ENCODE measurements at regions not wholly inside any gene's neighbourhood (a gene's known extent, or its start where the extent isn't known, plus 50 kb on each side); places are given as distances from the start of the nearest gene placed in this dataset.

DNA sequence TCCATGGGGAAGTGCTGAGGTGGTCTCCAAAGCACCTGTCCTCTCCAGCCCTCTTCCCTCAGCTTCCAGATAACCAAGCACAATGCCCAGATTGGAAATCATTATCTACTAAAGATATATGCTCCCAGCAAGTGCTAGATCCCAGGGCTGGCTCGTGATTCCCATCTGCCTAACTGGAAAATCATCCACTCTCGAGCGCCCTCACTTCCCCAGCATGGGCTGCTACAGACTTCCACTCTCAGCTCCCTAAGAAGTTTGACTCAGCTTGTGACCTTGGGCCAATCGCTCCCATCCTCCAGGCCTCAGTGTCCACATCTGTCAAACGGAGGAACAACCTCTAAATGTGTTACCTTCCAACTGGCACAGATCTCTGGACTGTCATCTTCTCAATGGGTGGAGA lies 112.4 kb upstream of the ZMIZ1 start:
- ATAC-seq (no peak), DNase-seq (no peak)
- no peak overlapping the region for H3K4me3 ChIP-seq (ENCODE audit: low read length)
- no peak overlapping the region for H2AFZ ChIP-seq (ENCODE audit: low read length)
- H3K4me1 ChIP-seq (ENCODE audit: insufficient read depth, low read length), result peaks cover 15% of the 10 kb centered on the region
- H4K20me1 ChIP-seq (ENCODE audit: low read length), result no peaks in the 10 kb centered on the region
- CTCF ChIA-PET, result no interaction called here
- H3K9ac ChIP-seq (ENCODE audit: low read length), result no peak overlapping the region
- no peaks in the 10 kb centered on the region for H3K79me2 ChIP-seq (ENCODE audit: low read length)
- intact Hi-C loops (cut with micrococcal nuclease), result no loop called here
- POLR2A ChIA-PET (ENCODE audit: unreplicated experiment), result no interaction called here
- no peaks in the 10 kb centered on the region for H3F3A ChIP-seq (ENCODE audit: low read length, unreplicated experiment)
- no peak overlapping the region for H3K27ac ChIP-seq (ENCODE audit: low read length)
- no peaks in the 10 kb centered on the region for H3K36me3 ChIP-seq (ENCODE audit: low read depth, low read length)
- no TSS peak for BruUV-seq (replicated peaks)
- TF ChIP-seq, protein P1, sequence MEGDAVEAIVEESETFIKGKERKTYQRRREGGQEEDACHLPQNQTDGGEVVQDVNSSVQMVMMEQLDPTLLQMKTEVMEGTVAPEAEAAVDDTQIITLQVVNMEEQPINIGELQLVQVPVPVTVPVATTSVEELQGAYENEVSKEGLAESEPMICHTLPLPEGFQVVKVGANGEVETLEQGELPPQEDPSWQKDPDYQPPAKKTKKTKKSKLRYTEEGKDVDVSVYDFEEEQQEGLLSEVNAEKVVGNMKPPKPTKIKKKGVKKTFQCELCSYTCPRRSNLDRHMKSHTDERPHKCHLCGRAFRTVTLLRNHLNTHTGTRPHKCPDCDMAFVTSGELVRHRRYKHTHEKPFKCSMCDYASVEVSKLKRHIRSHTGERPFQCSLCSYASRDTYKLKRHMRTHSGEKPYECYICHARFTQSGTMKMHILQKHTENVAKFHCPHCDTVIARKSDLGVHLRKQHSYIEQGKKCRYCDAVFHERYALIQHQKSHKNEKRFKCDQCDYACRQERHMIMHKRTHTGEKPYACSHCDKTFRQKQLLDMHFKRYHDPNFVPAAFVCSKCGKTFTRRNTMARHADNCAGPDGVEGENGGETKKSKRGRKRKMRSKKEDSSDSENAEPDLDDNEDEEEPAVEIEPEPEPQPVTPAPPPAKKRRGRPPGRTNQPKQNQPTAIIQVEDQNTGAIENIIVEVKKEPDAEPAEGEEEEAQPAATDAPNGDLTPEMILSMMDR (conservative IDR thresholded peaks at IDR 0.05; ENCODE audit: low read depth, low read length), result no peak
- no peaks in the 10 kb centered on the region for H3K27me3 ChIP-seq (ENCODE audit: low read length)
- no peaks in the 10 kb centered on the region for H3K9me3 ChIP-seq (ENCODE audit: low read length)
- no peaks in the 10 kb centered on the region for H3K9me2 ChIP-seq (replicated peaks; ENCODE audit: low read length)
- H3K4me2 ChIP-seq (ENCODE audit: low read length), result no peak overlapping the region

DNA sequence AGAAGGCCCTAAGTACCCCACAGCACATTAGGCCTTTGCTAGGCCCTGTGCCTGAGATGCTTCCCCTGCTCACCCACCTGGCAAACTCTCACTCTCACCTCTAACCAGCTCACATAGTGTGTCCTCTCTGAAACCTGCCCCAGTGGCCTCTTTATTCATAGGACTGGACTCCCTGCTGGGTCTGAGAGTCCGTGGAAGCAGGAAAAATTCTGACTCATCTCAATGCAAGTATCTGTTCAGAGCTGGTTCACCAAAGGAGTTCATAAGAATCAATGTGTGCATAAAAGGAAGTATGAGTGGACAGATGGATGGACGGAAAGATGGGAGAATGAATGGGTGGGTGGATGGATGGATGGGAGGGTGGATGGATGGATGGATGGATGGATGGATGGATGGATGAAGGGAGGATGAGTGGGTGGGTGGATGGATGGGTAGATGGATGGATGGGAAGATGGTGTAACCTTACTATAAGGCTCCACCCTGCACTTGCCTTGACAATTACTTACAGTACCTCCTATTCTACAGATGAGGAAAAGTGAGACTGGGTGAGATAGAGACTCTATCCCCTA lies 111.2 kb upstream of the ZMIZ1 start:
- no peaks in the 10 kb centered on the region for H3K9me2 ChIP-seq (replicated peaks; ENCODE audit: low read length)
- no peak overlapping the region for H3K4me2 ChIP-seq (ENCODE audit: low read length)
- ChIA-PET POLR2A (ENCODE audit: unreplicated experiment) (interaction anchor here (0.6 kb wide), 1 partner anchor 15 kb away, joined by 3 read pairs; no protein-coding TSS in a partner anchor), CTCF (no interaction called here)
- H3K9ac ChIP-seq (ENCODE audit: low read length), result no peak overlapping the region
- H3F3A ChIP-seq (ENCODE audit: low read length, unreplicated experiment), result no peaks in the 10 kb centered on the region
- H3K4me3 ChIP-seq (ENCODE audit: low read length), result no peak overlapping the region
- BruUV-seq (replicated peaks), result no TSS peak
- no peaks in the 10 kb centered on the region for H3K79me2 ChIP-seq (ENCODE audit: low read length)
- H3K36me3 ChIP-seq (ENCODE audit: low read depth, low read length), result no peaks in the 10 kb centered on the region
- TF ChIP-seq EZH2 (IDR thresholded peaks at IDR 0.05; ENCODE audit: low read length, unreplicated experiment) (no peak), EZH2phosphoT487 (IDR thresholded peaks at IDR 0.05; ENCODE audit: borderline replicate concordance, low read length) (no peak)
- TF ChIP-seq, protein P1 (conservative IDR thresholded peaks at IDR 0.05; ENCODE audit: low read depth, low read length), result no peak
- ATAC-seq (no peak), DNase-seq (peak; percentile 49)
- H4K20me1 ChIP-seq (ENCODE audit: low read length), result no peaks in the 10 kb centered on the region
- no peaks in the 10 kb centered on the region for H3K27me3 ChIP-seq (ENCODE audit: low read length)
- no peak overlapping the region for H3K27ac ChIP-seq (ENCODE audit: low read length)
- no peak overlapping the region for H2AFZ ChIP-seq (ENCODE audit: low read length)
- H3K9me3 ChIP-seq (ENCODE audit: low read length), result no peaks in the 10 kb centered on the region
- intact Hi-C loops (cut with micrococcal nuclease), result no loop called here
- peaks cover 15% of the 10 kb centered on the region for H3K4me1 ChIP-seq (ENCODE audit: insufficient read depth, low read length)

DNA sequence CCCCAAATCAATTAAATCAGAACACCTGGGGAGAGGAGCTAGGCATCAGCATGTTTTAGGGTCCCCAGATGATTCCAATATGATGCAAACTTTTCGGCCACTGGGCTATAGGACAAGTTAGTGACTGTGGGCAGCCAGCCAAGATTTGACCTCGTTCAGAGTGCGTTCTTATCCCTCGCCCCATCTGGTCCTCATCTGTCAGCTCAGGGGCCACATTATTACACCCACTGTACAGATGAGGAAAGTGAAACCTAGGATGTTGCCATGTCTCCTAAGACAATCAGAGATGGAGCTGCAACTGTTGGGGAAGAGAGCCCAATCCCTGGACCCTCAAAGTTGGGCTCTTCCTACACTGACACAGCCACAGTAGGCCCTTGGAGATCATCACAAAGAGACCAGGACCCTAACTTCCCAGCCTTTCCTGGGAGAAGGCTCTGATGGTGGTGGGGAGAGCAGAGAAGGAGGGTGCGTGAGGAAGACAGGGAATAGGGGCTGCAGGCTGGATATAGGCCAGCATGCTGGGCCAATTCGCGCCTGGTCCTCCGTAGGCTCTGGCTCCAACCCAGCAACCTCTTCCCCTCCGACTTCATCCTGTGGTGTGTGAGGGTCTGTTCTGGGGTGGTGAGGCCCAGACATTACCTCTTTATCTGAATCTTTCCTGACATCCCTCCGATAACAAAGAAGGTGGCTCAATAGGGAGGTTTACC lies 109.4 kb upstream of the ZMIZ1 start:
- ChIA-PET POLR2A (ENCODE audit: unreplicated experiment) (no interaction called here), CTCF (interaction anchor here (1.2 kb wide), 1 partner anchor 236 kb away, joined by 3 read pairs; no protein-coding TSS in a partner anchor)
- no TSS peak for BruUV-seq (replicated peaks)
- H3K79me2 ChIP-seq (ENCODE audit: low read length), result no peaks in the 10 kb centered on the region
- H3K9me2 ChIP-seq (replicated peaks; ENCODE audit: low read length), result no peaks in the 10 kb centered on the region
- TF ChIP-seq EZH2phosphoT487 (IDR thresholded peaks at IDR 0.05; ENCODE audit: borderline replicate concordance, low read length) (no peak), EZH2 (IDR thresholded peaks at IDR 0.05; ENCODE audit: low read length, unreplicated experiment) (no peak)
- TF ChIP-seq, protein P1 (conservative IDR thresholded peaks at IDR 0.05; ENCODE audit: low read depth, low read length), result no peak
- no peak overlapping the region for H3K27ac ChIP-seq (ENCODE audit: low read length)
- H3K9ac ChIP-seq (ENCODE audit: low read length), result no peak overlapping the region
- H3F3A ChIP-seq (ENCODE audit: low read length, unreplicated experiment), result no peaks in the 10 kb centered on the region
- DNase-seq (no peak), ATAC-seq (no peak)
- no peaks in the 10 kb centered on the region for H3K27me3 ChIP-seq (ENCODE audit: low read length)
- intact Hi-C loops (cut with micrococcal nuclease), result no loop called here
- no peak overlapping the region for H3K4me2 ChIP-seq (ENCODE audit: low read length)
- H3K9me3 ChIP-seq (ENCODE audit: low read length), result no peaks in the 10 kb centered on the region
- no peak overlapping the region for H3K4me3 ChIP-seq (ENCODE audit: low read length)
- H4K20me1 ChIP-seq (ENCODE audit: low read length), result no peaks in the 10 kb centered on the region
- no peak overlapping the region for H2AFZ ChIP-seq (ENCODE audit: low read length)
- H3K36me3 ChIP-seq (ENCODE audit: low read depth, low read length), result no peaks in the 10 kb centered on the region
- H3K4me1 ChIP-seq (ENCODE audit: insufficient read depth, low read length), result peaks cover 20% of the 10 kb centered on the region

Data from PC-3 (cell line).